GM12878 (cell line): ENCODE measurements at regions not wholly inside any gene's neighbourhood (a gene's known extent, or its start where the extent isn't known, plus 50 kb on each side); places are given as distances from the start of the nearest gene placed in this dataset.

Experiments used
- ATAC-seq: fragments of 200-7000 bp; cut with Tn5 transposase; 3 replicates; pipeline ENCODE4 v1.9.1; 2020; ENCODE audit warnings: mild to moderate bottlenecking, moderate library complexity
- BruUV-seq: library from RNA; stranded (reverse); fragments of 400-500 nt; replicated peaks from 2 replicates; lab custom pipeline; 2021; lab: Mats Ljungman, UMichigan
- CTCF ChIA-PET: fragments of 300-600 bp; sonication (Branson Sonifier 250); formaldehyde crosslinking; extraction: SDS; loops from one replicate; lab custom pipeline; 2021; ENCODE audit warnings: inconsistent platforms; lab: Yijun Ruan, JAX
- POLR2A ChIA-PET: fragments of 350-600 bp; formaldehyde crosslinking; extraction: SDS; loops from one replicate; lab custom pipeline; 2021; ENCODE audit warnings: inconsistent platforms; lab: Charles Lee
- RAD21 ChIA-PET: fragments of 300-600 bp; sonication (Branson Sonifier 250); formaldehyde crosslinking; loops from one replicate; lab custom pipeline; 2023; ENCODE audit warnings: antibody characterized with exemption; ENCODE audit not compliant: unreplicated experiment; lab: Charles Lee
- SMC1A ChIA-PET: fragments of 300-600 bp; sonication (Branson Sonifier 250); formaldehyde crosslinking; loops from one replicate; lab custom pipeline; 2023; ENCODE audit not compliant: unreplicated experiment, uncharacterized antibody; lab: Charles Lee
- DNase-seq: peaks from one replicate; pipeline ENCODE4 v3.0.0-alpha.2; 2011; ENCODE audit warnings: low read depth, low spot score
- FAIRE-seq: peaks from 3 replicates; lab custom pipeline; 2011; peaks lifted over from hg19 to GRCh38; lab: Jason Lieb, UNC
- H2AFZ ChIP-seq: 2 replicates; pipeline ENCODE4 v1.6.0; 2011; ENCODE audit warnings: low read depth, low read length, control low read depth; ENCODE audit not compliant: control insufficient read depth
- H3K27ac ChIP-seq: 2 replicates; pipeline ENCODE4 v1.5.1; 2011; ENCODE audit warnings: control low read depth; ENCODE audit not compliant: control insufficient read depth, insufficient read depth
- H3K27me3 ChIP-seq, 2 experiments: replicated peaks in 1 of 2; 2 replicates each; pipeline versions ENCODE4 v1.6.0 to v1.6.1; 2011; ENCODE audit warnings: low read length in 1 of 2; ENCODE audit not compliant: control insufficient read depth in 2 of 2, insufficient read depth in 2 of 2
- H3K36me3 ChIP-seq, 2 experiments: 2 replicates each; pipeline ENCODE4 v1.5.1; 2011; ENCODE audit warnings: low read length in 1 of 2; ENCODE audit not compliant: control insufficient read depth in 2 of 2, insufficient read depth in 2 of 2
- H3K4me1 ChIP-seq: 2 replicates; pipeline ENCODE4 v1.6.1; 2011; ENCODE audit warnings: mild to moderate bottlenecking, low read length, moderate library complexity, mixed read lengths; ENCODE audit not compliant: control insufficient read depth, insufficient read depth
- H3K4me2 ChIP-seq: 2 replicates; pipeline ENCODE4 v1.6.0; 2011; ENCODE audit warnings: control low read depth; ENCODE audit not compliant: control insufficient read depth, insufficient read depth
- H3K4me3 ChIP-seq: fragments of 200-600 bp; sonication (generic); 2 replicates; pipeline ENCODE4 v1.5.1; 2016
- H3K79me2 ChIP-seq: 2 replicates; pipeline ENCODE4 v1.6.0; 2011; ENCODE audit warnings: low read length; ENCODE audit not compliant: control insufficient read depth, insufficient read depth
- H3K9ac ChIP-seq: 2 replicates; pipeline ENCODE4 v1.8.0; 2011; ENCODE audit warnings: low read length, control low read depth, mixed read lengths; ENCODE audit not compliant: control insufficient read depth, insufficient read depth
- H3K9me3 ChIP-seq: replicated peaks from 3 replicates; pipeline ENCODE4 v1.5.1; 2011; ENCODE audit warnings: mild to moderate bottlenecking, low read length; ENCODE audit not compliant: control insufficient read depth, insufficient read depth
- H4K20me1 ChIP-seq: 2 replicates; pipeline ENCODE4 v1.6.0; 2011; ENCODE audit not compliant: control insufficient read depth, insufficient read depth
- CTCF ChIP-seq, 3 experiments: IDR thresholded peaks in 2 of 3; conservative IDR thresholded peaks in 1 of 3; 2 replicates each; pipeline ENCODE4 v1.5.1; 2011; ENCODE audit warnings: low read depth in 3 of 3, low read length in 3 of 3, mild to moderate bottlenecking in 3 of 3, control low read depth in 2 of 3, moderate library complexity in 2 of 3, inconsistent platforms in 1 of 3, mixed read lengths in 1 of 3; ENCODE audit not compliant: control insufficient read depth in 2 of 3, insufficient read depth in 1 of 3; ENCODE audit errors: extremely low read depth in 1 of 3
- HDAC2 ChIP-seq: fragments of 200-600 bp; sonication (generic); IDR thresholded peaks from 2 replicates; pipeline ENCODE4 v1.6.1; 2017
- RUNX3 ChIP-seq: IDR thresholded peaks from 2 replicates; pipeline ENCODE4 v1.6.1; 2012; ENCODE audit warnings: low read length, inconsistent platforms
- SMAD1 ChIP-seq: fragments of 450-650 bp; IDR thresholded peaks from 2 replicates; pipeline ENCODE4 v1.6.1; 2018; ENCODE audit warnings: mild to moderate bottlenecking, low read depth; ENCODE audit not compliant: partially characterized antibody
- SMC3 ChIP-seq: IDR thresholded peaks from 2 replicates; pipeline ENCODE4 v1.6.1; 2011; ENCODE audit warnings: low read length, improper control_type of control experiment, borderline replicate concordance
- USF1 ChIP-seq: IDR thresholded peaks from 2 replicates; pipeline ENCODE4 v1.6.1; 2011; ENCODE audit warnings: borderline replicate concordance, low read depth, mild to moderate bottlenecking, moderate library complexity, mixed read lengths, low read length; ENCODE audit not compliant: insufficient read depth; ENCODE audit errors: extremely low read length
- WGBS: methylation state at CpG from one replicate; pipeline ENCODE4 v1.1.6; 2016; ENCODE audit warnings: low lambda C conversion rate; ENCODE audit not compliant: insufficient replicate concordance, insufficient coverage; ENCODE audit errors: missing lambda C conversion rate; 5-methylcytosine and 5-hydroxymethylcytosine counted together
- in situ Hi-C: fragments of 300-500 bp; cut with MboI; formaldehyde crosslinking; loops from 9 replicates; pipeline ENCODE4 v1.14.3; 2018; ENCODE audit warnings: mixed read lengths
- intact Hi-C: fragments of 100-400 bp; cut with micrococcal nuclease; formaldehyde crosslinking; loops from one replicate; pipeline ENCODE4 v1.14.2; 2022; ENCODE audit not compliant: unreplicated experiment

GRCh38 chr6:87968435-87969278 is 79.0 kb upstream of the SPACA1 start:
- H4K20me1 ChIP-seq = no peaks in the 10 kb centered on the region
- H2AFZ ChIP-seq = peak overlapping the region; percentile 91

More at GRCh38 chr6:87968435-87969278, 79.0 kb upstream of the SPACA1 start:
- BruUV-seq = no TSS peak
- Histone ChIP-seq H3K9ac (0 out of 2 replicates have a peak overlapping the region, but pooled peaks have one; percentile 2), H3K4me1 (no peaks in the 10 kb centered on the region), H3K27me3 (no peaks in the 10 kb centered on the region), H3K27ac (no peak overlapping the region), H3K79me2 (no peaks in the 10 kb centered on the region), H3K4me3 (peak overlapping the region; percentile 58), H3K9me3 (peaks cover 4% of the 10 kb centered on the region; the same call in 2 of the 3 replicates), H3K4me2 (peak overlapping the region; percentile 87)
- ATAC-seq (peak; percentile 92), FAIRE-seq (no peak), DNase-seq (no peak)
- ChIA-PET CTCF (interaction anchor here (1.0 kb wide), 1 partner anchor 173 kb away, joined by 3 read pairs; no protein-coding TSS in a partner anchor), SMC1A (interaction anchor here (0.8 to 2.1 kb wide), 3 partner anchors 11 to 137 kb away, joined by 3 to 7 read pairs (median 6); no protein-coding TSS in a partner anchor), RAD21 (no interaction called here), POLR2A (no interaction called here)
- WGBS = 12% methylated on average over 26 of the region's 26 CpGs
- in situ Hi-C loops = no loop called here
- TF ChIP-seq USF1 = no peak
- TF ChIP-seq HDAC2 = no peak
- peak; percentile 13; the same call in 1 of the 2 replicates for TF ChIP-seq RUNX3
- no peak for TF ChIP-seq SMAD1
- TF ChIP-seq SMC3 = 0 out of 2 replicates have a peak, but pooled peaks have one; percentile 2
- TF ChIP-seq CTCF (IDR thresholded peaks at IDR 0.05 in 2 of 3, conservative IDR thresholded peaks at IDR 0.05 in 1 of 3; ENCODE audit: control insufficient read depth in 2 of 3, extremely low read depth in 1 of 3, insufficient read depth in 1 of 3, low read depth in 3 of 3, low read length in 3 of 3) = peak; percentile 4 to 11 (median 5); a peak in 1 of 6 replicates
- TF ChIP-seq, all 136 proteins: peak for 3
- intact Hi-C loops = no loop called here
- no peaks in the 10 kb centered on the region for H3K36me3 ChIP-seq
